CD4-positive, alpha-beta T cell treated with Interleukin-12 subunit alpha and Interleukin-12 subunit beta, for 1 hour (primary cell): ENCODE measurements at regions not wholly inside any gene's neighbourhood (a gene's known extent, or its start where the extent isn't known, plus 50 kb on each side); places are given as distances from the start of the nearest gene placed in this dataset.

ENCODE experiments used
- DNase-seq: peaks from one replicate; pipeline ENCODE4 v3.0.0-alpha.2; 2020

- no peak for DNase-seq
Measured at GRCh38 chr3:18076301-18076700, 333.9 kb upstream of the TBC1D5 start.

DNA sequence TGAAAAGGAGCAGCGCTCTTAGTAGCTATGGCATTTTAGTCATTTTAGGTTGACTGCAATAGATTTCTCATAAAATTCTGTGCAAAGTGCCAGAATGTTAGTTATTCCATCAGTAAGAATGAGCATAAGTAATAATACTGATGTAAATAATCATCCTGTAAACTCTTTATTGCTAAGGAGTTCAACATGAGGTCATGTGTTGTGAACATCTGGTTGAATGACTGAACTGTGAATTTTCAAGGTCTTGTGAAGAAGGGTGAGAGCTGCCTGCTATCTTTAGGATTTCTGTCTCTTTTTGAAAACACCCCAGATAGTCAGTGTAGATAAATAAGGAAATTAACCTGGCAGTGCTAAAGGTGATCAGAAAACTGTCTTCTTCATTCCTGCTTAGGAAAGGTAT is 333.4 kb upstream of the TBC1D5 start:
- no peak for DNase-seq

DNA sequence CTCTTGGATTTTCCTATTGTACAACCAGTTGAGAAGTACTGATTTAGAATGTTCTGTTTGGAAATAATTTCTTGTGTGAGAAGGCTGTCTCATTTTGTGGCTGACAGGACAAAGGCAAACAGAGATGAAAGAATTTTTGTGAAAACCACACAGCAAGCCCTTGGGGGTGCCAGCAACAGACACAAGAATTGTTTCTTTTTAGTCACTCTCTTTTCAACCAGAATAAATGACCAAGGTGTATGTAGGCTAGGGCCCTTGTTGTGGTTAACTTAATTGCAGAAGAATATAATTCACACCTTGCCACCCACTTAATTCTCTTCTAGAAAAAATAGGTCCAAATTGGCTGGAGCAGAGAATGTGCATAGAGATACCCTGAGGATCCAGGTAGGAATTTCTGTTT is 329.4 kb upstream of the TBC1D5 start:
- DNase-seq: no peak

DNA sequence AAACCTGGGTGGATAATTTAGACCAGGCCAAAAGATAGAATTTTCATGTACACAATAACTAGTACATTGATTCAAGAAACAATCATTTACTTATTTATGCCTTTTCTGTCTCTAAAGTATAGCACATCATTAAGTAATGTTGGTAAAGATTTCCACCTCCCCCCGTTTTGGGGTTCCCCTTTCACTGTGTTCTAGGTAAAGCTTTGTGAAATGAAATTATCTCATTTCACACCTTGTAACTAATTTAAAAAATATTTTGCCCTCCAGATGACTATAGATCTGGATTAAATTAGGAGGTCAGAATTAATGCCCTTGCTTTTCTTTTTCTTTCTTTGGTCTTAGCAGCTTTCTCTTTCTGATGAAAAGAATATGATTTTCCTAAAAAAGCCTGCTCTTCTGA is 328.5 kb upstream of the TBC1D5 start:
- DNase-seq: no peak

- DNase-seq: no peak
Measured at GRCh38 chr3:18070231-18070630, 327.8 kb upstream of the TBC1D5 start.

GRCh38 chr3:18069568-18069967 is 327.1 kb upstream of the TBC1D5 start:
- DNase-seq: no peak

DNA sequence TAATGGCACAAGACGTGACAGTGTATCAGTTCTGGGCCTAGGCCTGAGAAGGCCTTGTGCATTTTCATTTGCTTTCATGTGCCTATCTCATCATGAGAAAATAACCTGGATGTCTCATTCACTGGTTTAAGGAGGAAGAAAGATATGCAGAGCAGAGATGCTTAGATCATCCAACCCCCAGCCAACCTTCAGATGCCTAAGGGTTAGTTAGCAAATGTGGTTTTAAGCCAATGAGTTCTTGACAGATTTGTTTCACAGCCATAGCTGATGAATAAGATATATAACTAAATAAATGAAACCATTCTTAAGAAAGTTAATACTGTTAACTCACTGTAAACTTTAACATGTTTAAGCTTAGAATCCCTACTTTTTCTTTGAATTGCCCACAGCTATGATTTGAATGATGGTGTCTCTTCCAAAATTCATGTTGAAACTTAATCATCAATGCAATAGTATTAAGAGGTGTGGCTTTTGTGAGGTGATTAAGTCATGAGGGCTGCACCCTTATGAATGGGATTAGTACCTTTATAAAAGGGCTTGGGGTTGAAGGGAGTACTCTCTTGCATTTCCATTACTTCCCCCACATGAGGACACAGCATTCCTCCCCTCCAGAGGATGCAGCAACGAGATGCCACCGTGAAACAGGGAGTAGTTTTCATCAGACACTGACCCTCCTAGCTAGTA is 324.6 kb upstream of the TBC1D5 start:
- no peak for DNase-seq

DNA sequence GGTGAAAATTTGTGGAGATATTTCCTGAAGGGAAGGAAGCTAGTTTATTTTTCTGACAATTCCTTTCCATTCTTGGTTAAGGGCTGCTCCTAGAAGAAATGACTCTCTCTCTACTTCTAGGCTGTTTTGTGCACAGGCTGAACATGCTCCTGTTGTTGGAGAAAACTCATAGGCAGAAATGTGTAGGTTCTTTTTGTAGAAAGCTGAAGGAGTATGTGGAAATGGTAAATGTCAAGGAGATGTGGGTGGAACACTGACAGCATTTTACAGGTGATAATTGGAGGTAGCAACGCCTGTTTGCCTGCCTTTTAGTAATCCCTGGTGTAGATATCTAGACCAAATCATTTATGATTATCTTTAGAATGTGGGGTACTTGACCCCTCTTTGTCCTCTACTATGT is 322.2 kb upstream of the TBC1D5 start:
- no peak for DNase-seq

GRCh38 chr3:18062657-18063025 is 320.2 kb upstream of the TBC1D5 start:
- DNase-seq: no peak

GRCh38 chr3:18061737-18062656 is 319.6 kb upstream of the TBC1D5 start:
- DNase-seq: no peak

DNA sequence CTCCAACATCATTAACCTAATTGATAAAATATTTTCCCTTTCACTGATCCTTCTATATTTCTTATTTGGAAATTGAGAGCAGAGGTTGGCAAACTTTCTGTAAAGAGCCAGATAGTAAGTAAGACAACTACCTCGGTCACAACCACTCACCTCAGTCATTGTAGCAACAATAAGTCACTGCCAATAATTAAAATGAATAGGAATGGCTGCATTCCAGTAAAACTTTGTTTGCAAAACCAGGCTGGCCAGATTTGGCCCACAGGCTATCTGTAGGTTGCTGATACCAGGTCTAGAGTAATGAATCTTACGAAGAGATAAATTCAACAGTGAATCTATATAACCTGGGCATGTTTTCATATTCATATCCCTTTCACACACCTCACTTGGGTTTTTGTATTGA is 316.2 kb upstream of the TBC1D5 start:
- no peak for DNase-seq

DNA sequence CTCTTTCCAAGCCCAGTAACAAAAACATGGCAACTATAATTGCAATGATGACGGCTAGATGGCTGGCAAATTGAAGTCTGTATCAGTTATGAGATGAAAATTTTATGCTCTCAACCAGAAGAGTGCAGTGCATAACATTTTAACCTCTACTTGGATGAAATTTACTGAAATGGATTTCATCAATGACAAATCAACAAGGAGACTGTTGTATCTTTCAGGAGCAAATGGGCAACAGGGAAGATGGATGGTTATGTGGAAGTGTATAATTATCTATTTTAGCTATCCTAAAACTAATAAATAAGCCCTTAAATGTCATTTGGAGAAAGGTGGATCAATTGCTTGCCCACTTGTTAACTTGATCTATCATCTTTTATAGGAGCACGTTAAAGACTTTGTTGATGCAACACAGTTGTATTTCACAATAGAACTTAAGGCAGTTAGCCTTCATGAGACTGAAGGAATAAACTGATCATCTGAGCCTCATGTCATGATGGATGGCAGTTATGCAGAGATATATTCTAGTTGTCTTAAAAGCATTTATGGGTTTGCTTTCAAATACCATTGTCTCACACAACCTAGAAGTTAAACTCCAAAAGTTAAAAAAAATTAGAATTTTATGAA is 315.1 kb upstream of the TBC1D5 start:
- no peak for DNase-seq

- DNase-seq: no peak
Measured at GRCh38 chr3:18054625-18055024, 312.2 kb upstream of the TBC1D5 start.

DNA sequence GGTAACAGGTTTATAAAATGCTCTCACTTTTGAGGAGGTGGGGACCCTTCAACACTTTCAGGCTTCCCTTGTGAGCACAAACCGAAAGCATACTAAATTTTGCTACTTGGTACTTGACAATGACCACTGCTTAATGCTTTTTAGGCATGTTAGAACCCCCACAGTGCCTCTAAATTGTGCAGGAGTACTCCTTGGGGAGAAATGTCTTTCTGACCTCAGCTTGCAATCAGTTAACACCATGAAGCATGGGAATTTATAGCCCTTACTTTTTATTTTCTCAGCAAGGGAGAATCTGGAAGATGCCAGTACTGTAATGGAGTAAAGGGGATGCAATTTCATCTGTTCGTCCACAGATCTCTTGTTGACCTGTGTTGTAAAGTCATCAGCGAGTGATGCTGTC is 308.9 kb upstream of the TBC1D5 start:
- DNase-seq: no peak

GRCh38 chr3:18049096-18049495 is 306.7 kb upstream of the TBC1D5 start:
- no peak for DNase-seq

- DNase-seq: no peak
Measured at GRCh38 chr3:18047052-18047451, 304.6 kb upstream of the TBC1D5 start.

DNA sequence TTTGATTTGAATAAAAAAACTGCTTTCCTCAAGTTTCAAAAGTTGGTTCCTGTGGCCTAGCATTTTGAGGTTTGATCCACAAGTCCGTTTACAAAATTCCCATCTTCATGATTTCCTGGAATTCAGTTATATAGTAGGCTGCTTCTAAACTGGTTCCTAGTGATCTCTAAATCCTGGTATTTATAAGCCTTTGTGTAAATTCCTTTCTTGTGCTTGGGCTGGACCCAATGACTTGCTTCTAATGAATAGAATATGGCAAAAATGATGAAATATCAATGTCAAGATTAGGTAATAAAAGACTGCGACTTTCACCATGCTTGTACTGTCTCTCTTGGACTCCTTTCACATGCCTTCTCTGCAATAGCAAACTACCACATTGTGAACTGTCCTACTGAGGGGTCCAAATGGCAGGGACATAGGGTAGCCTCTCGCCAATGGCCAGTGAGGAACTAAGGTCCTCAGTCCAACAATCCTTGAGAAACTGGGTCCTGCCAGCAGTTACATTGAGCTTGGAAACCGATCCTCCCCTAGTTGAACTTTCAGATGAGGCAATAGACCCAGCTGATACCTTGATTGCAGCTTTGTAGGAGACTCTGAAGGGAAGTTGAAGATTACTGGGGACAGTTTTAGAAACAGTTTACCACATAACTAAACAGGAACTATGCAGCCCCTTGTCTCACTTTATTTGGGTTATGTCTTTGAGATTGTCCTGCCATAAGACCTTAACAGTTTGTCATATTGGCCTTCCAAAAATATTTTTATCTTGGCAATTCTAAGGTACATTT is 303.9 kb upstream of the TBC1D5 start:
- DNase-seq: no peak

- no peak for DNase-seq
Measured at GRCh38 chr3:18044971-18045880, 302.8 kb upstream of the TBC1D5 start.

DNA sequence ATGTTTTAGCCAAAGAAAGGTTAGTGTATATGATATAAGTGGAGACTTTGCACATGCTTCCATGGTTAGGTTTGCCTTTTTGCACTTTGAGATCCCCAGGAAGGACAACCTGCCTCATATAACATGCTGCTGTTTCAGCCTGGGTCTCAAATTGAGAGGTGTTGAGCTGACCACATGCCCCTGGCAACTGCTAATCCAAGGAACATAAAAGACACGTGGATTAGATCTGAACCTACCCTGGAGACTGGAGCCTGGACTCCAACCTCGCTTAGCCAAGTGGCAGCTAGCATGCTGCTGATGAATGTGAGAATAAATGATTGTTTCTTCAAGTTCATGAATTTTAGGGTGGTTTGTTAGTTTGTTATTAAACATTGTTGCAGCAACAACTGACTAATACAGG is 301.8 kb upstream of the TBC1D5 start:
- DNase-seq: no peak

DNA sequence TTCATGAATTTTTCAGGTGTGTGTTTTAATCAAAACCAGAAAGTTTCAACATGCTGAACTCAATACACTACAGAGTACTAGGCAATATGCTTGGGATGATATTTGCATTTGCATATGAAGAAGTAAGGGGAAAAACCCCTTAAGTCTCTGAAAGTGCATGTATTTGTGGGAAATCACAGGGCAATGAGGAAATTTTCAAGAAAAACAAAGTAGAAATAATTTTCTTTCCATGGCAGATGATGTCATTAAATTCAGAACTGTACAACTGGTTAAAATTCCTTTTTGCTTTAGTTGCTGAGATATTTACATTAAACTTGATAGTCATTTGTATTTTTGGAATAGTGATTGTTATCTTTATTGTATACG is 294.0 kb upstream of the TBC1D5 start:
- DNase-seq: no peak

DNA sequence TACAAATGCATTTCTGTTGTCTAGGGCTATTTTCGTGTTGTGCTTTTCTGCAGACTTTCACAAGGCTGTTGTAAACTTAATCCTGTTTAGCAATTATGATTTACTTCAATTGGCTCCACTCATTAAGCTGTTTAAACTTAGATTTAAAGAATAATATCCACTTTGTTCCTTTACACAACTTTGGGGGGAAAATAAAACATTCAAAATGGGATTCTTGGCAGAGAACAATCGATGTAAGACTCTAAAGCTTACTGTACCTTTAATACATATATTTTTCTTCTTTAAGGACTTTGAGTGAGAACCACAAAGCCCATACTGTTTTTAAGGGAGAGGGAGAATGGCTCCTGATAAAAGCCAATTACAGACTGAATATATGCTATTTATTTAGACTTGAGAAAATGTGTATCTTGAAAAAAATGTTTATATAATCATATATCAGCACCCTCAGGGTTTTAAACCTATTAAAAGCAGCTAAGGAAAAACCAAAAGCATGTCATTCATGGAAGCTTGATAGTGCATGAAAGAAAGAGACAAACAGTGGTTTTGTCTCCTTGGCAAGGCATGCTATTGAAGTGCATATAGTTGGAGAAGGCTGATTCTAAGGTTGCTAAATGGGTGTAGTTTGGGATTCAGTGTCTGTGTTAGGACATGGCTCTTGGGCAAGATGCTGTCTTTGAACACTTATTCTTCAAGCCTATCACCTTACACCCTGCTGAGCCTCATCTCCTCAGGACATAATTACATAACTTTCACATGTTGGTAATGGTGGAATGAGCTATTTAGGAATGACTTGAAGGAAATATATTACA is 293.4 kb upstream of the TBC1D5 start:
- no peak for DNase-seq
